ENCODE measurements at regions not wholly inside any gene's neighbourhood (a gene's known extent, or its start where the extent isn't known, plus 50 kb on each side); places are given as distances from the start of the nearest gene placed in this dataset.

GRCh38 chr2:200099256-200099655 is 143.9 kb downstream of the MAIP1 start:
- TF ChIP-seq CTCF (IDR thresholded peaks at IDR 0.05), result no peak
- TF ChIP-seq EZH2 (IDR thresholded peaks at IDR 0.05; ENCODE audit: borderline replicate concordance, insufficient read depth, low read depth, low read length, poor library complexity, severe bottlenecking), result no peak

Data from B cell (primary cell).